SK-N-SH (cell line): ENCODE measurements at regions not wholly inside any gene's neighbourhood (a gene's known extent, or its start where the extent isn't known, plus 50 kb on each side); places are given as distances from the start of the nearest gene placed in this dataset.

Source experiments
- CTCF ChIA-PET: fragments of 300-600, 350-600 bp; formaldehyde crosslinking; extraction: SDS; loops from one replicate; lab custom pipeline; 2021; lab: Yijun Ruan, JAX
- POLR2A ChIA-PET: fragments of 350-600 bp; sonication (Branson Sonifier 250); formaldehyde crosslinking; extraction: SDS; loops from one replicate; lab custom pipeline; 2020; ENCODE audit warnings: antibody characterized with exemption, inconsistent platforms; lab: Yijun Ruan, JAX
- DNase-seq: peaks from one replicate; pipeline ENCODE4 v3.0.0; 2012
- H2AFZ ChIP-seq: fragments of 200-600 bp; sonication (generic); 2 replicates; pipeline ENCODE4 v1.8.1; 2016; ENCODE audit warnings: antibody characterized with exemption, mild to moderate bottlenecking, low read depth
- H3F3A ChIP-seq: fragments of 200-600 bp; sonication (generic); replicated peaks from 2 replicates; pipeline ENCODE3; 2016; ENCODE audit warnings: antibody characterized with exemption, mild to moderate bottlenecking; ENCODE audit not compliant: insufficient read depth
- H3K27ac ChIP-seq, 2 experiments: fragments of 200-500 bp in 1 of 2; fragments of 200-600 bp in 1 of 2; sonication (Bioruptor generic) in 1 of 2; sonication (generic), shearing (Covaris generic) in 1 of 2; 2 replicates each; pipeline versions ENCODE4 v1.5.1 to v1.6.1; 2014 to 2016; ENCODE audit warnings: low read depth in 2 of 2, inconsistent platforms in 1 of 2, low read length in 1 of 2, mild to moderate bottlenecking in 1 of 2, mixed read lengths in 1 of 2
- H3K27me3 ChIP-seq: fragments of 200-600 bp; sonication (generic), shearing (Covaris generic); 2 replicates; pipeline ENCODE4 v1.6.1; 2016; ENCODE audit warnings: mixed run types; ENCODE audit not compliant: insufficient read depth
- H3K36me3 ChIP-seq, 2 experiments: fragments of 200-500 bp in 1 of 2; fragments of 200-600 bp in 1 of 2; sonication (Bioruptor generic) in 1 of 2; sonication (generic) in 1 of 2; replicated peaks in 1 of 2; 2 replicates each; pipeline versions ENCODE3 to v1.5.1; 2014 to 2016; ENCODE audit warnings: low read length in 1 of 2, mild to moderate bottlenecking in 1 of 2; ENCODE audit not compliant: insufficient read depth in 2 of 2, control insufficient read depth in 1 of 2
- H3K4me1 ChIP-seq, 2 experiments: fragments of 200-500 bp in 1 of 2; fragments of 200-600 bp in 1 of 2; sonication (Bioruptor generic) in 1 of 2; sonication (generic), shearing (Covaris generic) in 1 of 2; 2 replicates each; pipeline versions ENCODE4 v1.5.1 to v1.6.1; 2014 to 2016; ENCODE audit warnings: low read depth in 1 of 2, low read length in 1 of 2, mixed run types in 1 of 2; ENCODE audit not compliant: insufficient read depth in 2 of 2, control insufficient read depth in 1 of 2
- H3K4me2 ChIP-seq: fragments of 200-600 bp; sonication (generic), shearing (Covaris generic); 2 replicates; pipeline ENCODE4 v1.6.1; 2017; ENCODE audit warnings: mixed run types
- H3K4me3 ChIP-seq, 2 experiments: fragments of 200-500 bp in 1 of 2; fragments of 200-600 bp in 1 of 2; sonication (Bioruptor generic) in 1 of 2; sonication (generic), shearing (Covaris generic) in 1 of 2; 2 replicates each; pipeline versions ENCODE4 v1.5.1 to v1.8.1; 2014 to 2016; ENCODE audit warnings: low read depth in 2 of 2, inconsistent platforms in 1 of 2, low read length in 1 of 2, mild to moderate bottlenecking in 1 of 2, mixed read lengths in 1 of 2, moderate library complexity in 1 of 2
- H3K79me2 ChIP-seq: fragments of 200-600 bp; sonication (generic); 2 replicates; pipeline ENCODE4 v1.8.1; 2017; ENCODE audit warnings: mild to moderate bottlenecking; ENCODE audit not compliant: insufficient read depth
- H3K9ac ChIP-seq: fragments of 200-600 bp; sonication (generic); 2 replicates; pipeline ENCODE4 v1.6.1; 2017; ENCODE audit warnings: mixed run types
- H3K9me2 ChIP-seq: fragments of 200-600 bp; sonication (generic); 2 replicates; pipeline ENCODE4 v1.6.1; 2017; ENCODE audit warnings: mixed run types
- H3K9me3 ChIP-seq: fragments of 200-600 bp; sonication (generic); 2 replicates; pipeline ENCODE4 v1.6.1; 2017; ENCODE audit warnings: mixed run types, mild to moderate bottlenecking, moderate library complexity
- H4K20me1 ChIP-seq: fragments of 200-600 bp; sonication (generic); 2 replicates; pipeline ENCODE4 v1.6.1; 2017; ENCODE audit warnings: mild to moderate bottlenecking, mixed run types; ENCODE audit not compliant: insufficient read depth
- ELF1 ChIP-seq: IDR thresholded peaks from 2 replicates; pipeline ENCODE4 v1.4.0; 2012
- GABPA ChIP-seq: IDR thresholded peaks from 2 replicates; pipeline ENCODE4 v1.4.0; 2012; ENCODE audit warnings: low read depth, mild to moderate bottlenecking
- POLR2AphosphoS5 ChIP-seq: IDR thresholded peaks from 2 replicates; pipeline ENCODE4 v1.6.1; 2012; ENCODE audit warnings: low read depth, low read length
- RCOR1 ChIP-seq: fragments of 150-350 bp; IDR thresholded peaks from 2 replicates; pipeline ENCODE4 v1.6.1; 2017; ENCODE audit warnings: antibody characterized with exemption, low read length
- REST ChIP-seq: IDR thresholded peaks from 2 replicates; pipeline ENCODE4 v1.6.1; 2012; ENCODE audit warnings: mild to moderate bottlenecking, low read depth, low read length, moderate library complexity
- RFX5 ChIP-seq: IDR thresholded peaks from 2 replicates; pipeline ENCODE4 v1.6.1; 2012; ENCODE audit warnings: mild to moderate bottlenecking, improper control_type of control experiment, low read length
- TAF1 ChIP-seq: IDR thresholded peaks from 2 replicates; pipeline ENCODE4 v1.6.1; 2012; ENCODE audit warnings: low read depth, mild to moderate bottlenecking, low read length, moderate library complexity, borderline replicate concordance
- TEAD4 ChIP-seq: IDR thresholded peaks from 2 replicates; pipeline ENCODE4 v1.4.0; 2012; ENCODE audit warnings: mild to moderate bottlenecking, borderline replicate concordance; ENCODE audit not compliant: insufficient read depth
- YY1 ChIP-seq: IDR thresholded peaks from 2 replicates; pipeline ENCODE4 v1.4.0; 2012; ENCODE audit warnings: low read depth, mild to moderate bottlenecking
- ZBTB33 ChIP-seq: IDR thresholded peaks from 2 replicates; pipeline ENCODE4 v1.4.0; 2012; ENCODE audit warnings: low read depth, borderline replicate concordance
- WGBS: methylation state at CpG from one replicate; pipeline ENCODE4 v1.1.6; 2017; ENCODE audit warnings: low lambda C conversion rate; 5-methylcytosine and 5-hydroxymethylcytosine counted together
- TF ChIP-seq, protein P1 (sequence below): fragments of 150-350 bp; IDR thresholded peaks from 2 replicates; pipeline ENCODE4 v1.6.1; 2017; ENCODE audit warnings: antibody characterized with exemption, low read length, low read depth, borderline replicate concordance
- TF ChIP-seq, protein P2 (sequence below): fragments of 200-600 bp; sonication (generic); IDR thresholded peaks from 2 replicates; pipeline ENCODE4 v1.6.1; 2017; ENCODE audit warnings: antibody characterized with exemption, mild to moderate bottlenecking, moderate library complexity
- TF ChIP-seq, protein P3 (sequence below): fragments of 150-350 bp; IDR thresholded peaks from 2 replicates; pipeline ENCODE4 v1.6.1; 2016; ENCODE audit warnings: mild to moderate bottlenecking, low read depth, low read length

DNA sequence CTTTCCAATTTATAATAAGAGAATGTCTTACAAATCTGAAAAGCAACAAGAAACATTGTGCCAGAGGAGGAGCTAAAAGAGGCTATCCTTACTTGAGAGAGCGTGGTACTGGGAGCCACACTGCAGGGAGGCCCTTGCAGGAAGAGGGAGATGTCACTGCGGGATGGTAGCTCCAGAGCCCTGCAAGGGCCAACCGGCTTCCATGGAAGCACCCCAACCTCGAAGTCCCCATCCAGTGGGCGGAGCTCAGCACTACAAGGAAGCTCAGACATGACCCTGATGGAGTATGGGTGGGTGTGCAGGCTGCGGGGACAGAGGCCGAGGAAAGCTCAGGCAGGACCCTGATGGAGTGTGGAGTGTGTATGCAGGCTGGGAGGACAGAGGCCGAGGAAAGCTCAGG, 57.8 kb upstream of the RPS6KA2 start:
- 80% methylated on average over 8 of the region's 8 CpGs for WGBS
- peaks cover 0 to 4% of the 10 kb centered on the region in 2 experiments; a peak in 2 of 4 replicates for H3K4me1 ChIP-seq
- TF ChIP-seq TAF1 (no peak), TEAD4 (no peak), YY1 (no peak), ELF1 (no peak), RCOR1 (no peak), ZBTB33 (no peak), POLR2AphosphoS5 (no peak), GABPA (no peak), REST (no peak), RFX5 (no peak)
- TF ChIP-seq, protein P1, sequence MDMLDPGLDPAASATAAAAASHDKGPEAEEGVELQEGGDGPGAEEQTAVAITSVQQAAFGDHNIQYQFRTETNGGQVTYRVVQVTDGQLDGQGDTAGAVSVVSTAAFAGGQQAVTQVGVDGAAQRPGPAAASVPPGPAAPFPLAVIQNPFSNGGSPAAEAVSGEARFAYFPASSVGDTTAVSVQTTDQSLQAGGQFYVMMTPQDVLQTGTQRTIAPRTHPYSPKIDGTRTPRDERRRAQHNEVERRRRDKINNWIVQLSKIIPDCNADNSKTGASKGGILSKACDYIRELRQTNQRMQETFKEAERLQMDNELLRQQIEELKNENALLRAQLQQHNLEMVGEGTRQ, result no peak
- TF ChIP-seq, protein P2, sequence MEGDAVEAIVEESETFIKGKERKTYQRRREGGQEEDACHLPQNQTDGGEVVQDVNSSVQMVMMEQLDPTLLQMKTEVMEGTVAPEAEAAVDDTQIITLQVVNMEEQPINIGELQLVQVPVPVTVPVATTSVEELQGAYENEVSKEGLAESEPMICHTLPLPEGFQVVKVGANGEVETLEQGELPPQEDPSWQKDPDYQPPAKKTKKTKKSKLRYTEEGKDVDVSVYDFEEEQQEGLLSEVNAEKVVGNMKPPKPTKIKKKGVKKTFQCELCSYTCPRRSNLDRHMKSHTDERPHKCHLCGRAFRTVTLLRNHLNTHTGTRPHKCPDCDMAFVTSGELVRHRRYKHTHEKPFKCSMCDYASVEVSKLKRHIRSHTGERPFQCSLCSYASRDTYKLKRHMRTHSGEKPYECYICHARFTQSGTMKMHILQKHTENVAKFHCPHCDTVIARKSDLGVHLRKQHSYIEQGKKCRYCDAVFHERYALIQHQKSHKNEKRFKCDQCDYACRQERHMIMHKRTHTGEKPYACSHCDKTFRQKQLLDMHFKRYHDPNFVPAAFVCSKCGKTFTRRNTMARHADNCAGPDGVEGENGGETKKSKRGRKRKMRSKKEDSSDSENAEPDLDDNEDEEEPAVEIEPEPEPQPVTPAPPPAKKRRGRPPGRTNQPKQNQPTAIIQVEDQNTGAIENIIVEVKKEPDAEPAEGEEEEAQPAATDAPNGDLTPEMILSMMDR, result no peak
- TF ChIP-seq, protein P3, sequence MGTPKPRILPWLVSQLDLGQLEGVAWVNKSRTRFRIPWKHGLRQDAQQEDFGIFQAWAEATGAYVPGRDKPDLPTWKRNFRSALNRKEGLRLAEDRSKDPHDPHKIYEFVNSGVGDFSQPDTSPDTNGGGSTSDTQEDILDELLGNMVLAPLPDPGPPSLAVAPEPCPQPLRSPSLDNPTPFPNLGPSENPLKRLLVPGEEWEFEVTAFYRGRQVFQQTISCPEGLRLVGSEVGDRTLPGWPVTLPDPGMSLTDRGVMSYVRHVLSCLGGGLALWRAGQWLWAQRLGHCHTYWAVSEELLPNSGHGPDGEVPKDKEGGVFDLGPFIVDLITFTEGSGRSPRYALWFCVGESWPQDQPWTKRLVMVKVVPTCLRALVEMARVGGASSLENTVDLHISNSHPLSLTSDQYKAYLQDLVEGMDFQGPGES, result no peak
- TF ChIP-seq, all 33 proteins: peak for 0
- Histone ChIP-seq H3K27ac (no peak overlapping the region), H3K9ac (no peak overlapping the region), H3K4me2 (no peak overlapping the region), H3K79me2 (no peaks in the 10 kb centered on the region), H3K9me3 (no peaks in the 10 kb centered on the region), H3K4me3 (no peak overlapping the region), H3K27me3 (no peaks in the 10 kb centered on the region), H3K9me2 (no peaks in the 10 kb centered on the region), H4K20me1 (no peaks in the 10 kb centered on the region), H2AFZ (no peak overlapping the region), H3F3A (no peaks in the 10 kb centered on the region), H3K36me3 (no peaks in the 10 kb centered on the region)
- POLR2A ChIA-PET, result no interaction called here
- DNase-seq, result no peak
- CTCF ChIA-PET, result interaction anchor here (0.9 kb wide), 1 partner anchor 321 kb away, joined by 3 read pairs; no protein-coding TSS in a partner anchor
